ENCODE measurements at regions not wholly inside any gene's neighbourhood (a gene's known extent, or its start where the extent isn't known, plus 50 kb on each side); places are given as distances from the start of the nearest gene placed in this dataset.

DNA sequence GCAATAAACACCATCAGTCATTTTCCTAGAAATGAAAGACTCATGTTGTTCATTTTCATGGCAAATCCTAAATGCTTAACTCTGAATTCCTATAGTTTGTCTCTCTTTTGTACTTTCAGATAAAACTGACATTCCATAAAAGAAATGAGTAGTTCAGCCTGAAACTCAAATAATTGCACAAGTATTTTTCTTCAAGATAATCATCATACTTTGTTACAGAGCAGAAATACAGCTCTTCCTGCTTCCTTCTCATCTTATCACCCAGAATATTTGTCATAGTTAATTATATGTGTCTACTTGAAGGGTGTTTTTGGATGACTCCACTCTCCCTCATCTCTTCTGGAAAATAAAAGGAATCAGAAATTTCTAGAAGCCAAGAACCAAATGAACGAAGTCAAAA, 141.1 kb downstream of the HNMT start:
- DNase-seq (ENCODE audit: low read depth): no peak

DNA sequence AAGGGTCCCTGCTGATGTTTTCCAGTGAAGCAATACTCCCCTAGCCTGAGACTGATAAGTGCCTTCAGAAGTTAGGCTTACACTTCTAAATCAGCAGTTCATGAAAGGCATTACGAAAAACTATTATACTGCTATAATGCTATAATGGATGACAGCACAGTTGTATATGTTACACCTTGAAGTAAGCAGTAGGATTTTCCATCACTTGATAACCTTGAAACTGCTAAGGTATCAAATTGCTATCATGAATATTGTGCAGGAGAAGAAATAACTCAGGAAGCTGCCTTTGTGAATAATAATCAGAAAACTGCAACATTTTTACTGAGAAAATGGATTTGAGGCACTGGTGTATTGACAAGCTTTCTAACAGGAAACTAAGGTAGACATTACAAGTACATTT, 142.3 kb downstream of the HNMT start:
- no peak for DNase-seq (ENCODE audit: low read depth)

DNA sequence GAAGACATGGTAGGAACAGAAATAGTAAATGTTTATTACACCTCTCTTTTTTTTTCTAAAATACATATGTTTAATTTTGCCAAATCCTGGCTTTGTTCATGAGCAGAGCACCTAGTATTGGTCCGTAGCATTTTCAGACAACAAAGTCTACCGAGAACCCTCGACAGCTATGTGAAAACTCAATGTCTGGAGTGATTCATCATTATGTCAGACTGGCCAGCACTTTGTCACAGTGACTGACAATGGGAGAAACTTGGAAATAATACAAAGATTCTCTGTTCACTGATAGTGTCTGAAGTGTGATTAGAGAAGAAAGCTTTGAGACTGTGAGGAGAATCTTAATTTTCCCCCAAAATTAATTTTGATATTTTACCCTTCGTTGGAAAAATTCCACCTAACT, 143.0 kb downstream of the HNMT start:
- no peak for DNase-seq (ENCODE audit: low read depth)

DNA sequence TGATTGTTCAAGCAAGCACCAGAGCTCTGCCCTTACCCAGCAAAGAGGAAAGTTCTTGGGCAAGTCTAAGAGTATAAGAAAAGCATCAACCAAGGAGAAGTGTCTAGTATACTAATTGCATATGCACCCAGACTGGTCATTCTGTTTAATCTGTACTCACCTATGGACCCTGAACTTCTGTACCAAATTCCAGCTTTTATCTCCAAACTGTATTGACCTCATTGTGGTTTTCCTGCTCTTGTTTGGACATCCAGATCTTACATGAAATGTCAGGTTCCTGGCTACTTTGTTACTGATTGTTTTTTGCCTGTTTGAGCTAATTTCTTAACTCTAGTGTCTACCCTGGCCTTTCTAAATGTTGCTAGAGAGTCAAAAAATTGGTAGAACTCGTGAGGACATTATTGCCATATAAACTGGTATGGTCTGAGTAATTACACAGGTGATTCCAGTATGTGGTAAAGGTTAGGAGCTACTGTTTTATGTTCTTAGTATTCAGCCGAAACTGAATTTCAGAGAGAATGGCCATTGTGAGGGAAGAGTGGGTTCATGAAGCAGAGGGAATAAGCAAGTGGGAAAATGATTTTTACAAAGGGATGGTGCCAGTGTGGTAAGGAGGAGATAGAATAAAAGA, 146.3 kb downstream of the HNMT start:
- DNase-seq (ENCODE audit: low read depth): no peak

DNA sequence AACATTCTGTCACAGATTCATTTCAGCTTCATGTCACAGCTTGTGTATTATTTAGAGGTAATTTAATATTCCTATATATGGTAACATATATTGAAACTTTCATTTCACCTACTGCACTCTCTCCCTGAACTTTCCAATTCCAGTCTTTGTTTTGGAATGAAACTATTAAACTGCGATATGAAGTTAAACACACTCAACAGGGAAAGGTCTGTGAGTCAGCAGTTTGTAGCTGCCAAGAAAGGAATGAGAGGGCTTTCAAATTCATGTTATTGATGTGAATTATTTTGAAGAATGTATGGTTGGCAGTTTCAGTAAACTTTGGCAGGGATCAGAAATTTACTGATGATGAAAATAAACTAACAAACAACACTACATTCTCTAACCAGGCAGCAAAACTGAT, 148.3 kb downstream of the HNMT start:
- no peak for DNase-seq (ENCODE audit: low read depth)

GRCh38 chr2:138113871-138114525, 149.7 kb downstream of the HNMT start:
- DNase-seq (ENCODE audit: low read depth): no peak

DNA sequence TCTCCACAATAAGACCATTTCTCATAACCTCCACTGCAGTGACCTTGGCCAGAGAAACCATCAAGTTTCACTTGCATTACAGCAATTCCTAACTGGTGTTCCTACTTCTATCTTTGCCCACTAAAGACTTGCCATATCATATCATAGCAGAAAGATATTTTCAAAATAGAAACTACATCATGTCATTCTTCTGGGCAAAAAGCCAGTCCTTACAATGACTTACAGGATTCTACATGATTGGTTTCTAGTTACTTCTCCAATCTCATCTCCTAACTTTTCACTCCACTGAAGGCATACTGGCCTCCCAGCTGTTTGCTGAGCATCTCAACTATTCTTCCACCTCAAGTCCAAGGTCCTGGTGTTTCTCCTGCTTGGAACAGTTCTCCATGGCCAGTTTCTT, 151.4 kb downstream of the HNMT start:
- DNase-seq (ENCODE audit: low read depth): no peak

- no peak for DNase-seq (ENCODE audit: low read depth)
Measured at GRCh38 chr2:138116456-138116855, 152.2 kb downstream of the HNMT start.

DNA sequence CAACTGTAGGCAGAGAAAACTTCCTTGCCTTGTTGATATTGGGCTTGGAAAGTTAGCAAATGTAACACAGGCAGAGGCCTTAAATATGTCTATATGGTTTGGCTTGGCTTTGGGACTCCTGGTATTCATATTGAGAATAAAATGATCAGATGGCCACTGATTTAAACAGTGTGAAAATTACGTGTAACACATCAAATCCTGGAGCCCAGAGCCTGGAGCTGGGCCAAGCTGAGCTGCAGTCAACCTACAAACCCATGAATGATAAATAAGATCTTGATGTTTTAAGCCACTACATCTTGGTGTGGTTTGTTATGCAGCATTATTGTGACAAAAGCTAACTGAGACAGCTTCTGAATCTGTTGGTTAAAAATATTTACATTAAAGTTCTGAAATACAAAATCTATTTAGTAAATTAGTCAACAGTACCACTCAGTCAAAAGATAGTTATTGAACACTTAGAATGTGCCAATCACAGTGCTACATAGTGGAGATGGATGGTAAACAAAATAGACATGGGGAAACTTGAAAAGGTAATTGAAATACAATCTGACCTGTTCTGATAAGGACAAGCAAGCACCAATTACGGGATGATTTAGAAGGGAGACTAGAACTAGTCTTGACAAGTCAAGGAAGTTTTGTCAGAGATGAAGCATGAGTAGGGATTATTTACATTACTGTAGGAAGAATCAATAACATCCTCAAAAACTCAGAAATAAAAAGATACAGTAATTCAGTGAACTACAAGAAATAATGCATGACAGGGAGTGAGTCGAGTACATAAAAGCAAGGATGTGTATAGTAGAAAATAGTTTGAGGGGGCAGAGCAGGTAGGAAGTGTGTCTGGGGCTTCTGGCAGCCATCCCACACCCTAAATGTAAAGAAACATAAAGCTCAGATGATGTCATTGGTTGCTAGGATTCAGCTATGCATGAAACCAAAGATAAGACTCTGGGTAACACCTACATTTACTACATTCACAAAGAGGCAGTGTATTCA, 157.7 kb downstream of the HNMT start:
- no peak for DNase-seq (ENCODE audit: low read depth)

DNA sequence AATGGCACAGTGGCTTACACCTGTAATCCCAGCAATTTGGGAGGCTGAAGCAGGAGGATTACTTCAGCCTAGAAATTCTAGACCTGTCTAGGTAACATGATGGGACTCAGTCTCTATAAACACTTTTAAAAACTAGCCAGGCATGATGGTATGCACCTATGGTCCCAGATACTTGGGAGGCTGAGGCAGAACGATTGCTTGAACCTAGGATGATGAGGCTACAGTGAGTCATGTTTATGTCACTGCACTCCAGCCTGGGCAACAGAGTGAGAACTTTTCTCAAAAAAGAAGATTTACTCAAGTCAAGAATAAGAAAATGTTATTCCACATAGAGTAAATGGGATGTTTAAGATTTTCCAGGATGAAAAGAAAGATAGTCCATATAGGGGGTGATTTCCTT, 158.6 kb downstream of the HNMT start:
- DNase-seq (ENCODE audit: low read depth): no peak

DNA sequence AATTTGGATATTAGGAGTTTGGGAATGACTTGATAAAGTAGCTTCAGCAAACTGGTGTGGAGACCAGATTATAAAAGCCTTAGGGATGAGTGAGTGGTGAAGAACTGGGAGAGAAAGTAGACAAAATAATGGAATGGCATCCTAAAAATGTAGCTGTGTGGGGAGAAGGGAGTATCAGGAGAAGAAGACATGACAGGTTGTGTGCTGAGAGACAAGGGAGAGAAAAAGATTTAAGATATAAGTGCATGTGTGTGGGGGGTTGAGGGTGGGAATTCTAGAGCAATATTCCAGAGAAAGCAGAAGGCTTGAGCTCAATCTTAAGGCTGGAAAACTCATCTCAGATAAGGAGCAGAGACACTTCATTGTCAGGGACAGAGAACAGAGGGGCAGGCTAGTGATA, 159.5 kb downstream of the HNMT start:
- DNase-seq (ENCODE audit: low read depth): no peak

DNA sequence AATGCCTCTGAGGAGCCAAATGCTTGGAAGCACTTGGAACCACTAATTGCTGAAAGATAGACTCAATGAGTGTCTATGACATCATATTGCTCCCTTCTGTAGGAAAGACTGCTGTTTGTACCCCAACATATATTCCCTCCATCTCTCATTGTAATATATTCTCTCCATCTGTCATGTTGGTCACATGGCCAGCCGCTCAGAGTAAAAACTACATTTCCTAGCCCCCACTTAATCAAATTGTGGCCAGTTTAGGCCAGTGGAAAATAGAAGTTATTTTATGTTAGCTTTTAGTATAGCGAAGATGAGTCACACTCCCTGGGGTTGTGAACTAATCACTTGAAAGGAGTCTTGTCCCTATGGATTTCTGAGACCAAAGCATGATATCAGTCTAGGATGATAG, 160.2 kb downstream of the HNMT start:
- no peak for DNase-seq (ENCODE audit: low read depth)

GRCh38 chr2:138125306-138126288, 161.3 kb downstream of the HNMT start:
- DNase-seq (ENCODE audit: low read depth): no peak

- DNase-seq (ENCODE audit: low read depth): no peak
Measured at GRCh38 chr2:138132108-138132507, 167.8 kb downstream of the HNMT start.

DNA sequence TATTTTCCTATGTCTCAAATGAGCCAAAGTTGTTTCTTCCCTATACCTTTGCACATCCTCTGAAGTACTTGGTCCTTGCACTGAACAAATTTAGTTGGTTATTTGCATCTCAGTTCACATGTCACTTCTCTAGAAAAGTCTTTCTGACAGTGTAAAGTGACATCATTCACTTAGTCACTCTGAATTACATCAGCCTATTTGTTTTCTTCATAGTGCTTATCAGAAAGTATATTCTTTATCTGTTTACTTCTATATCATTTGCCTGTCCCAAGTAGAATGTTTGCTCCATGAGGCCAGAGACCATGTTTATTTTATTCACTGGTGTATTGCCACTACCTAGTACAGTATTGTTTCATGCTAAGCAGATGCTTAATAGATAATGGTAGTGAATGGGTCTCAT, 173.7 kb downstream of the HNMT start:
- no peak for DNase-seq (ENCODE audit: low read depth)

GRCh38 chr2:138147796-138148195, 183.5 kb downstream of the HNMT start:
- no peak for DNase-seq (ENCODE audit: low read depth)

- no peak for DNase-seq (ENCODE audit: low read depth)
Measured at GRCh38 chr2:138155304-138155703, 191.0 kb downstream of the HNMT start.

DNA sequence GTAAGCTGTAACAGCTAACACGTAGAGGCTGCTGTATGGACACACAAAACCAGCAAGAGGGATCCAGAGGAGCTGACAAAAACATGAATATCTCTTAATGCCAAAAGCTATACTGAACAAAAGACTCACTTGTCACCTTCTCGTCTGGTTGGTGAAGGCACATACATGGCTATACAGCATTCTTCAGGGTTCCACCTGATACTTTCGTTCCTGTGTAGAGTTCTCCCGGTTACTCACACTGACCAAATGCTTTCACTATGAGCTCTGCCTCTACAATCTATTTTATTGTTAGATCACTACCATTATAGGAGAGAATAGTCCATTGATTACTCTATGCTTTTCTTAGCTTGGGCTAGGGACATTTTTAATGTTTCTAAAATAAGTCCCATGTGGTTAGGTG, 193.1 kb downstream of the HNMT start:
- no peak for DNase-seq (ENCODE audit: low read depth)

DNA sequence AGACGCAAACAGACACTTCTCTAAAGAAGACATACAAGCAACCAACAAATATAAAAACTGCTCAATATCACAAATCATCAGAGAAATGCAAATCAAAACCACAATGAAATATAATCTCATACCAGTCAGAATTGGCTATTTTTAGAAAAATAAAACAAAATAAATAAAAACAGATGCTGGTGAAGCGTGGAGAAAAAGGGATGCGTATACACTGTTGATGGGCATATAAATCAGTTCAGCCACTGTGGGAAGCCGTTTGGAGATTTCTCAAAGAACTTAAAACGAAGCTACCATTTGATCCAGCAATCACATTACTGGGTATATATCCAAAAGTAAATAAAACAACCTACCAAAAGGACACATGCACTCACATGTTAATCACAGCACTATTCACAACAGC, 206.2 kb downstream of the HNMT start:
- DNase-seq (ENCODE audit: low read depth): no peak

DNA sequence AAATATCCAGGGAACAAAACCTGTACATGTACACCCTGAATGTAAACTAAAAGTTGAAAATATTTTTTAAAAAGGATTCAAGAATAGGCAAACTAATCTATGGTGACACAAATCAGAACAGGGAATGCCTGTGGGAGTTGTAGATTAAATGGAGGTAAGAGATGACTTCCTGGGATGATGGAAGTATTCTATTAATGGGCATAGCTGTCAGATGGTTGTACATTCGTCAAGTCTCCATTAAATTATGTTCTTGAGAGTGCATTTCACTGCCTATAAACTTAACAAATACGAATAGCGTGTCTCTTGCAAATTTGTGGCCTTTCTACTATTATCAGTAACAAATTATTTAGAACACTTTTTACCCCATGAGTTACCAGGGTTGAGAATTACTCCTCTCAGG, 207.0 kb downstream of the HNMT start:
- DNase-seq (ENCODE audit: low read depth): no peak

GRCh38 chr2:138175066-138175465, 210.8 kb downstream of the HNMT start:
- no peak for DNase-seq (ENCODE audit: low read depth)
